Ovary (tissue), 7 donors: ENCODE measurements at regions not wholly inside any gene's neighbourhood (a gene's known extent, or its start where the extent isn't known, plus 50 kb on each side); places are given as distances from the start of the nearest gene placed in this dataset.

Experiments used
- DNase-seq, 5 donors: peaks; one replicate each; pipeline ENCODE4 v3.0.0-alpha.2; 2019 to 2020
- H3K27ac ChIP-seq, 2 donors: fragments of 200-600 bp; one replicate each; pipeline versions ENCODE4 v1.5.1 to v1.8.0; 2019 to 2022
- H3K27me3 ChIP-seq: fragments of 200-600 bp; one replicate; pipeline ENCODE4 v1.8.0; 2022
- H3K36me3 ChIP-seq: fragments of 200-600 bp; sonication (generic); one replicate; pipeline ENCODE4 v1.5.1; 2019
- H3K4me1 ChIP-seq: one replicate; pipeline ENCODE4 v1.8.1; 2013; ENCODE audit warnings: mild to moderate bottlenecking, moderate library complexity; ENCODE audit not compliant: insufficient read depth
- H3K4me3 ChIP-seq: fragments of 200-600 bp; sonication (generic); one replicate; pipeline ENCODE4 v1.5.1; 2017
- H3K9me3 ChIP-seq, 2 donors: fragments of 200-600 bp in 1 of 2; sonication (generic) in 1 of 2; one replicate each; pipeline versions ENCODE4 v1.5.1 to v1.8.1; 2013 to 2019; ENCODE audit warnings: mild to moderate bottlenecking in 1 of 2, moderate library complexity in 1 of 2
- EP300 ChIP-seq: sonication (generic); formaldehyde crosslinking; IDR thresholded peaks from one replicate; pipeline ENCODE4 v1.6.1; 2017; ENCODE audit warnings: antibody characterized with exemption
- POLR2A ChIP-seq: fragments of 450-650 bp; IDR thresholded peaks from one replicate; pipeline ENCODE4 v1.6.1; 2017; ENCODE audit warnings: antibody characterized with exemption, mild to moderate bottlenecking, moderate library complexity
- WGBS, 3 donors: extraction: QIAGEN DNeasy Blood & Tissue Kit in 1 of 3; methylation state at CpG; one replicate each; pipeline versions ENCODE4 v1.1.5 to v1.1.7; 2013 to 2017; 5-methylcytosine and 5-hydroxymethylcytosine counted together
- intact Hi-C, 4 donors: fragments of 100-400 bp; cut with DNase I; formaldehyde crosslinking; loops; one replicate each; pipeline versions ENCODE4 v1.11.0 to v1.15.1; 2022 to 2023
- TF ChIP-seq, protein P1 (sequence below), 3 donors: fragments of 450-650 bp in 2 of 3; fragments of 200-600 bp in 1 of 3; IDR thresholded peaks; one replicate each; pipeline versions ENCODE4 v1.5.1 to v1.8.0; 2016 to 2022; ENCODE audit warnings: antibody characterized with exemption in 3 of 3, mild to moderate bottlenecking in 1 of 3
- donor health status: DM: no; HTN: no; CAD: no; lungs with moderate emphysema.
- donor health status: DM: no; HTN: no; CAD: no.
- donor health status: Bipolar disorder and iron deficiency.
- donor health status: DM: no; HTN: no; CAD: no.
- donor health status: DM: yes; HTN: yes; CAD: no.

DNA sequence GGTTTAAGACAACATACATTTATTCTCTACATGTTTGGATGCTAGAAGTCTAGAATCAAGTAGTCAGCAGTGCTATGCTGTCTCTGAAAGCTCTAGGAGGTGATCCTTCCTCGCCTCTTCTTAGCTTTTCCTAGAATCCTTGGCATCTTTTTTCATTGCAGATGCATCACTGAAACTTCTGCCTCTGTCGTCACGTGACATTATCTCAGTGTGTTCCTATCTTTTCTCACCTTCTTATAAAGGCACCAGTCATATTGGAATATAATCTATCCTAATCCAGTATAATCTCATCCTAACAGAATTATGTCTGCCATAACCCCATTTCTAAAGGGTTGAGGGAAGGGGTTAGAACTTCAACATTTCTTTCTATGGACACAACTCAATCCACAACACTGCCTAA, 851.2 kb upstream of the CRIM1 start:
- TF ChIP-seq EP300 = no peak
- TF ChIP-seq, protein P1, sequence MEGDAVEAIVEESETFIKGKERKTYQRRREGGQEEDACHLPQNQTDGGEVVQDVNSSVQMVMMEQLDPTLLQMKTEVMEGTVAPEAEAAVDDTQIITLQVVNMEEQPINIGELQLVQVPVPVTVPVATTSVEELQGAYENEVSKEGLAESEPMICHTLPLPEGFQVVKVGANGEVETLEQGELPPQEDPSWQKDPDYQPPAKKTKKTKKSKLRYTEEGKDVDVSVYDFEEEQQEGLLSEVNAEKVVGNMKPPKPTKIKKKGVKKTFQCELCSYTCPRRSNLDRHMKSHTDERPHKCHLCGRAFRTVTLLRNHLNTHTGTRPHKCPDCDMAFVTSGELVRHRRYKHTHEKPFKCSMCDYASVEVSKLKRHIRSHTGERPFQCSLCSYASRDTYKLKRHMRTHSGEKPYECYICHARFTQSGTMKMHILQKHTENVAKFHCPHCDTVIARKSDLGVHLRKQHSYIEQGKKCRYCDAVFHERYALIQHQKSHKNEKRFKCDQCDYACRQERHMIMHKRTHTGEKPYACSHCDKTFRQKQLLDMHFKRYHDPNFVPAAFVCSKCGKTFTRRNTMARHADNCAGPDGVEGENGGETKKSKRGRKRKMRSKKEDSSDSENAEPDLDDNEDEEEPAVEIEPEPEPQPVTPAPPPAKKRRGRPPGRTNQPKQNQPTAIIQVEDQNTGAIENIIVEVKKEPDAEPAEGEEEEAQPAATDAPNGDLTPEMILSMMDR (IDR thresholded peaks at IDR 0.05) = no peak
- TF ChIP-seq POLR2A = no peak
- no peaks in the 10 kb centered on the region for H3K27me3 ChIP-seq
- H3K36me3 ChIP-seq = no peaks in the 10 kb centered on the region
- 73 to 79% (median 78%) methylated on average over 3 of the region's 3 CpGs for WGBS, 3 donors
- H3K4me1 ChIP-seq = no peaks in the 10 kb centered on the region
- no peak overlapping the region for H3K4me3 ChIP-seq
- no peak overlapping the region for H3K27ac ChIP-seq
- intact Hi-C loops = no loop called here
- no peaks in the 10 kb centered on the region for H3K9me3 ChIP-seq
- no peak for DNase-seq

GRCh38 chr2:35503738-35504199, 851.8 kb upstream of the CRIM1 start:
- intact Hi-C loops = no loop called here
- no peak overlapping the region for H3K4me3 ChIP-seq
- WGBS, 3 donors = 70 to 76% (median 74%) methylated on average over 1 of the region's 1 CpG
- no peaks in the 10 kb centered on the region for H3K4me1 ChIP-seq
- TF ChIP-seq POLR2A = no peak
- TF ChIP-seq, protein P1 (IDR thresholded peaks at IDR 0.05) = no peak
- no peak for TF ChIP-seq EP300
- H3K27ac ChIP-seq = no peak overlapping the region
- no peaks in the 10 kb centered on the region for H3K9me3 ChIP-seq
- DNase-seq = no peak
- no peaks in the 10 kb centered on the region for H3K36me3 ChIP-seq
- no peaks in the 10 kb centered on the region for H3K27me3 ChIP-seq

- 76 to 80% (median 78%) methylated on average over 3 of the region's 3 CpGs for WGBS, 3 donors
- H3K36me3 ChIP-seq = no peaks in the 10 kb centered on the region
- no peak for DNase-seq
- TF ChIP-seq, protein P1 (IDR thresholded peaks at IDR 0.05) = no peak
- TF ChIP-seq POLR2A (no peak), EP300 (no peak)
- no peak overlapping the region for H3K27ac ChIP-seq
- H3K4me1 ChIP-seq = no peaks in the 10 kb centered on the region
- intact Hi-C loops = no loop called here
- no peaks in the 10 kb centered on the region for H3K27me3 ChIP-seq
- no peaks in the 10 kb centered on the region for H3K9me3 ChIP-seq
- H3K4me3 ChIP-seq = no peak overlapping the region
Measured at GRCh38 chr2:35503311-35503710, 852.3 kb upstream of the CRIM1 start.

- Histone ChIP-seq H3K4me3 (no peak overlapping the region), H3K27ac (no peak overlapping the region), H3K4me1 (no peaks in the 10 kb centered on the region), H3K9me3 (no peaks in the 10 kb centered on the region), H3K36me3 (no peaks in the 10 kb centered on the region), H3K27me3 (no peaks in the 10 kb centered on the region)
- no peak for TF ChIP-seq POLR2A
- TF ChIP-seq, protein P1 (IDR thresholded peaks at IDR 0.05) = no peak
- no peak for TF ChIP-seq EP300
- no peak for DNase-seq
- intact Hi-C loops = no loop called here
- WGBS, 3 donors = 70 to 80% (median 71%) methylated on average over 6 of the region's 6 CpGs
Measured at GRCh38 chr2:35501076-35501475, 854.5 kb upstream of the CRIM1 start.

- intact Hi-C loops = no loop called here
- Histone ChIP-seq H3K9me3 (no peaks in the 10 kb centered on the region), H3K4me3 (no peak overlapping the region), H3K27ac (no peak overlapping the region), H3K36me3 (no peaks in the 10 kb centered on the region), H3K27me3 (no peaks in the 10 kb centered on the region), H3K4me1 (no peaks in the 10 kb centered on the region)
- no peak for DNase-seq
- no peak for TF ChIP-seq EP300
- TF ChIP-seq, protein P1 (IDR thresholded peaks at IDR 0.05) = no peak
- WGBS, 3 donors = 90 to 96% (median 93%) methylated on average over 1 of the region's 1 CpG
Measured at GRCh38 chr2:35496022-35496421, 859.6 kb upstream of the CRIM1 start.
